Fibroblast of mammary gland (primary cell): ENCODE measurements at regions not wholly inside any gene's neighbourhood (a gene's known extent, or its start where the extent isn't known, plus 50 kb on each side); places are given as distances from the start of the nearest gene placed in this dataset.
"Not testable (repeated sequence)": the region's sequence is repeated elsewhere in the genome, so short reads cannot be mapped to it uniquely, and the experiment has no call there.

Source experiments
- DNase-seq: peaks from one replicate; pipeline ENCODE4 v3.0.0-alpha.2; 2010; ENCODE audit warnings: low read depth
- H3K4me3 ChIP-seq: 2 replicates; pipeline ENCODE4 v1.5.1; 2011; ENCODE audit warnings: low read depth, mild to moderate bottlenecking, low read length, moderate library complexity; ENCODE audit not compliant: control insufficient read depth
- TF ChIP-seq, protein P1 (sequence below): conservative IDR thresholded peaks from 2 replicates; pipeline ENCODE4 v1.5.1; 2011; ENCODE audit warnings: low read depth, low read length, inconsistent platforms; ENCODE audit not compliant: control insufficient read depth, insufficient read depth

DNA sequence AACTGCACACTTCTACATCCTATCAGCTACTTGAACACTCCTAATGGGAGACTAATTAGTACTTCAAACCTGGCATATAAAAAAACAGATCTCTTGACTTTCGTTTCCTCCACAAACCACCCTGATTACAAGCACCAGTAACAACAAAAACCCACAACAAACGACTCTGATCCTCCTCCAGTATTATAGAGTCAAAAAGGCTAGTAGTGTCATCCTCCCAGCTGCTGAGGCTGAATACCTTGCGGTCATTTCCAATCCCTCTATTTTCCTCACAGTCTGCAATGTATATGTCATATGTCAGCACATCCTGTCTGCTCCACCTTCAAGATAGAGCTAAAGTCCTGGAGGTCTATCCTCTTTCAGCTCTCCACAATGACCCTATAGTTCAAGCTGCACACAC lies 688.9 kb upstream of the RAG2 start:
- TF ChIP-seq, protein P1, sequence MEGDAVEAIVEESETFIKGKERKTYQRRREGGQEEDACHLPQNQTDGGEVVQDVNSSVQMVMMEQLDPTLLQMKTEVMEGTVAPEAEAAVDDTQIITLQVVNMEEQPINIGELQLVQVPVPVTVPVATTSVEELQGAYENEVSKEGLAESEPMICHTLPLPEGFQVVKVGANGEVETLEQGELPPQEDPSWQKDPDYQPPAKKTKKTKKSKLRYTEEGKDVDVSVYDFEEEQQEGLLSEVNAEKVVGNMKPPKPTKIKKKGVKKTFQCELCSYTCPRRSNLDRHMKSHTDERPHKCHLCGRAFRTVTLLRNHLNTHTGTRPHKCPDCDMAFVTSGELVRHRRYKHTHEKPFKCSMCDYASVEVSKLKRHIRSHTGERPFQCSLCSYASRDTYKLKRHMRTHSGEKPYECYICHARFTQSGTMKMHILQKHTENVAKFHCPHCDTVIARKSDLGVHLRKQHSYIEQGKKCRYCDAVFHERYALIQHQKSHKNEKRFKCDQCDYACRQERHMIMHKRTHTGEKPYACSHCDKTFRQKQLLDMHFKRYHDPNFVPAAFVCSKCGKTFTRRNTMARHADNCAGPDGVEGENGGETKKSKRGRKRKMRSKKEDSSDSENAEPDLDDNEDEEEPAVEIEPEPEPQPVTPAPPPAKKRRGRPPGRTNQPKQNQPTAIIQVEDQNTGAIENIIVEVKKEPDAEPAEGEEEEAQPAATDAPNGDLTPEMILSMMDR, result no peak
- no peak for DNase-seq
- H3K4me3 ChIP-seq, result no peak overlapping the region

DNA sequence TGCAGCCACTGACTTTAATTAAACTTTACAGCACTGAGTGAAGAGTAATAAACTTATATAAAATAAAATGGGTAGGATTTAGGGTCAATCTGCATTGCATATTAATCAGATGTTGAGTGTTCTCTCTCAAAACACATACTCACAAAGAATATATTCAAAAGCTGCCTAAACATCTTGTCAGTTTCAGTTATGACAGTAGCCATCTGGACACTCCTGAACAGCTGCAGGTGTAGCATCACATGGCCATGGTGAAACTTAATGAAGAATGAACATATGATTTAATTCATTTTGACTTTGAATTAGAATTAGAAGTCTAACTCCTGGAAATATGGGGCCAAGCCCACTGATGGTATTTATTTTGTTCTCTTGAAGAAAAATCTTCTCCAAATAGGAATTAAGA lies 684.3 kb upstream of the RAG2 start:
- TF ChIP-seq, protein P1, result no peak
- no peak for DNase-seq
- H3K4me3 ChIP-seq, result no peak overlapping the region

GRCh38 chr11:37280200-37280599 lies 682.2 kb upstream of the RAG2 start:
- TF ChIP-seq, protein P1, result no peak
- no peak overlapping the region for H3K4me3 ChIP-seq
- no peak for DNase-seq

DNA sequence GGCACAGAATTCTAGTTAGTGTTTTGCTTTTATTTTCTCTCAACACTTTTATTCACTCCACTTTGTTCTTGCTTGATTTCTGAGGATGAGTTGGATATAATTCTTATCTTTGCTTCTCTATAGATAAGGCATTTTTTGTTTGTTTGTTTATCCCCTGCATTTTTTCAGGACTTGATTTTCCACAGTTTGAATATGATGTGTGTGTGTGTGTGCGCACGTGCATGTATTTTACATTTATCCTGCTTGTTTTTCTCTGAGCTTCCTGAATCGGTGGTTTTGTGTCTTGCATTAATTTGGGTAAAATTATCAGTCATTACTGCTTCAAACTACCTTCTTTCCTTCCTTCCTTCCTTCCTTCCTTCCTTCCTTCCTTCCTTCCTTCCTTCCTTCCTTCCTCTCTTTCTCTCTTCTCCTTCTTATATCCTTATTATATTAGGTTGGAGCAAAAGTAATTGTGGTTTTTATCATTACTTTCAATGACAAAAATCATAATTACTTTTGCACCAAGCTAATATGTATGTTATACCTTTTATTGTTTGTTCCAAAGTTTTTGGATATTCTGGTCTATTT lies 679.9 kb upstream of the RAG2 start:
- no peak for DNase-seq
- TF ChIP-seq, protein P1, result no peak
- no peak overlapping the region for H3K4me3 ChIP-seq

DNA sequence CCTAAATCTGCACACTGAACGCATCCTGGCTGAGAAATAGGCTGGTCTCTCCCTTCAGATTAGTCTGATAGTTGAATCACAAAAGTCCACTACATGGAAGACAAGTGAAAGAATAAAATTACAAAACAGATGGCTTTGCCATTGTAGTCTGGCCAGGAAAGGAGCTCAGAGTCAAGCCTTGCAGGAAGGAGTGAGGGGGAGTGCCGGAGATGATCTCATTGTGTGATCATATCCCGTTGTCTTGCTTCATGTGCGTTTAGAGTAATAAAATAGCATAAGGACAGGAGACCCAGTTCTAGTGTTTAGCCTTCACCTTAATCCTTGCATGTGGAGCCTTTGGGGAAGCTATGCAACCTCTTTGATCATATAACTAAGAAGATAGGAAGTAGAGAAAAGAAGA lies 666.7 kb upstream of the RAG2 start:
- TF ChIP-seq, protein P1, result no peak
- DNase-seq, result no peak
- no peak overlapping the region for H3K4me3 ChIP-seq

GRCh38 chr11:37264060-37264459 lies 666.0 kb upstream of the RAG2 start:
- H3K4me3 ChIP-seq, result no peak overlapping the region
- DNase-seq, result no peak
- TF ChIP-seq, protein P1, result no peak

GRCh38 chr11:37263467-37263866 lies 665.4 kb upstream of the RAG2 start:
- DNase-seq, result not testable (repeated sequence)

More at GRCh38 chr11:37263467-37263866, 665.4 kb upstream of the RAG2 start:
- H3K4me3 ChIP-seq, result not testable (repeated sequence)
